ENCODE measurements at regions not wholly inside any gene's neighbourhood (a gene's known extent, or its start where the extent isn't known, plus 50 kb on each side); places are given as distances from the start of the nearest gene placed in this dataset.

DNA sequence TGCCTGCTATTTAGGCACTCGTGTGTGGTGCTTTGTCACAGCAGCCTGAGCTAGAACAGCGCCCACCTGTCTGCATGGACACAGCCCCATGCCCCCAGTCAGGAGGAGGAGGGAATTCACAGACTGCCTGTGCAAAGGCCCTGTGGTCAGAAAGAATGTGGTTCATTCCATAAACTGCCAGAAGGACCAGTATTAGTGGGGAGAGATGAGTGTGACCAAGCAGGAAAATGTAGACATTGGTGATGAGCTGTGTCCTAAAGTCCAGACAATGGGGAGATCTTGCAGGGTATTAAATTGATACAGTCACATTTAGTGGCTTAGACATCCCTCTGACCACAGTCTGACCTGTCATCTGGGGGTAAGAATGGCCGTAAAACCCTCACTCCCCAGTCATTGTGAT, 83.7 kb upstream of the LINC01488 start:
- DNase-seq (ENCODE audit: insufficient read length, low spot score) (no peak), FAIRE-seq (no peak)

DNA sequence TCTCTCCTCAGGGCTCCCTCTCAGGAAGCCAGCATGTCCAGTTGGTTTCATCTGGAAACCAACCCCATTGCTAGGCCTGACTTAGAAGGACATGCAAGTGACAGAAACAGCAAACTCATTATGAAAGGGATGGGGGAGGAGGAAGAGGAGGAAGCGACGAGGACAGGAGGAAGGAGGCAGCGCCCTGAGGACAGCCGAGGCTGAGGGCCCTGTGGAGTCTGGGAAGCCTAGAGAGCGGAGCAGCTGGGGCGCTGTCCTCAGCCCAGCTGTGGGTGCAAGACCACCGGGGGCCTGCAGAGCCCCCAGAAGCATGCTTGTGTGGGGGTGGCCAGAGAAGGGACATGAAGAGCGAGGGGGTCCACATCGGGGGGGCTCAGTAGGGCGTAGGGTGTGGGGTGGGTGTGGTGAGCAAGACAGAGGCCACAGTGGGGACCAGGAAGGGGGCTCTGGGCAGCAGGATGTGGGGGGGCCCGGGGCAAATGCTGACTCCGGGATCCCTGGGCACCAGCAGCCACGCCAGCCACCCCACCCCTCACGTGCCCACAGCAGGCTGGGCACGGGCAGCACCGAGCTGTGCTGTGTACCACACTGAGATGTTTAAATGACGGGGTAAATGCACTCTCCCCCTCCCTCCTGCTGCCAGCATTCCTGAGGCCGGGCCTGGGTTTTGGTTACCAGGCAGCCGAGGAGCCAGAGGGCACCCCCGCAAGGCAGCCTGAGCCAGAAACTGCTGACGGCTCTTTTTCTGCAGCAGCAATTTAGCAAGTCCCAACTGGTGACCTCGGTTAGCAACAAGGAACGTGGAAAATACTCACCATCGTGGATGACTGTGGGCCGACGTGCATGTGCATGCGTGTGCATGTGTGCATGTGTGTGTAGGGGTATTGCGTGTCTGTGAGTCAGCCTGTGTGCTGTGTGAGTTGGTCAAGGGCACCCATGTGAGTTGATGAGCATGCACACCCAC, 82.7 kb upstream of the LINC01488 start:
- DNase-seq (ENCODE audit: insufficient read length, low spot score): no peak
- FAIRE-seq: no peak
- no peak for TF ChIP-seq POLR2A (IDR thresholded peaks at IDR 0.05; ENCODE audit: low read depth, low read length)

More for the DNA sequence above, 83.7 kb upstream of the LINC01488 start:
- TF ChIP-seq POLR2A (IDR thresholded peaks at IDR 0.05; ENCODE audit: low read depth, low read length): no peak

DNA sequence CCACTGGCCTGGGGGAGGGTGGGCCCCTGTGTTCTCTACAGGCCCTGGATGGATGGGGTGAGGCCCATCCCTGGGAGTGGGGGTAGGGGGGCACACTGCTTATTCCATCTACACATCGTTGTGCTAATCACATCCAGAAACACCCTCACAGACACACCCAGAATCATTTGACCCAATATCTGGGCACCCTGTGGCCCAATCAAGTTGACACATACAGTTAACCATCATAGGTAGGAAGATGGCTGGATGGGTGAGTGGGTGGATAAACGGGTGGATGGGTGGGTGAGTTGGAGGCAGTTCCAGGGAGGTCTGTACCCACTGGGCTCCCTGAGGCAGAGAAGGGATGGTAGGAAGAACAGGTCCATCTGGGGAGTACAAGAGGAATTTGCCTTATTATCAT, 81.3 kb upstream of the LINC01488 start:
- no peak for FAIRE-seq
- TF ChIP-seq POLR2A (IDR thresholded peaks at IDR 0.05; ENCODE audit: low read depth, low read length): no peak
- DNase-seq (ENCODE audit: insufficient read length, low spot score): no peak

DNA sequence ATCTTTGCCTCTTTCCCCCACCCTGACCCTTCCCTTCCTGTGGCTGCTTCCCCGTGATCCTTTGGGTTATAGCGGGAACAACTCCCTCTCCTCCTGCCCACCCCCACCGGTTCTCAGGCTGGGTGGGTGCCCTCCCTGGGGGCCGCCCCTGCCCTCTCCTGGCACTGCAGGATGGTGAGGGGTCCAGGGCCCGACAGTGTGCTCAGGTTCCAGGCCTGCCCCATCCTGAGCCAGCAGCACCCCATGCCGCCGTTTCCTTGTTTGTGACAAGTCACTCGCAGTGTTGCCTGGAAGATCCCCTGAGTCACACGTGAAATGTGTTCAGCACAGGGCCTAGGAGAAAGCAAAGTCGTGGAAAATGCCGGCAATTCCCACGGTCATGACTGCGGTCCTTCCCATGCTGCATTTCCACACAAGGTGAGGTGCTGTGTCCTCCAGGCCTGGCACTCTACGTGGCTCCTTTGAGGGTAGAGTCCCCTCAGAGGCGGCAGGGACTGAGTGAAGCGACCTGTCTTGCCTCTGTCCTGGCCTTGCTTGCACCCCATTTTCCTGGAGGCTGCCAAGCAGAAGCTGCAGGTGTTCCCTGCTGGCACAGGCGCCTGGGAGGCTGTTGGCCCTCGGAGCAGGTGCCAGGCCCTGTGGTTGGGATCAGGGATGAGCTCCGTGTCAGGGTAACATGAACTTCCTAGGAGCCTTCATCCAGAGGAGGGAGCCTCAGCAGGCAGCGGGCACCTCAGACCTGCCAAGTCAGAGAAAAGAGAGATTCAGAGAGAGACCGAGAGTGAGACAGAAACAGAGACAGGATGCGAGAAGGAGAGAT, 80.5 kb upstream of the LINC01488 start:
- FAIRE-seq (no peak), DNase-seq (ENCODE audit: insufficient read length, low spot score) (no peak)
- no peak for TF ChIP-seq POLR2A (IDR thresholded peaks at IDR 0.05; ENCODE audit: low read depth, low read length)

DNA sequence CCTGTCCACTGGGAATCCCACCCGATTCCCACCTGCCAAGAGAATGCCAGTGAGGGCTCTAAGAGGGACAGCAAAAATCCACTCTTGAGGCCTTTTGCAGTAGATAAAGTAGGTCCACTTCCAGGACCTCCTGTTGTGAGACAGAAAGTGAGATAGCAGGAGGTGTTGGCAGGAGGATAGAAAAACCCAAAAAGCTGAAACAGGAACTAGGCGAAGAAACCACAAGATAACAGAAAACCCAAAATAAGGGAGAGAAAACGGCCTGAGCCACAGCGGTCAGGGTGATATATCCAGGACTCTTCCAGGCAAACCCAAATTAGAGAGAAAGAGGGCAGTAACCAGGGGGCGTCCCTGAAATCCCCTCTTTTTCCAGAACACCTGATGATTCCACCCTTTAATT, 79.7 kb upstream of the LINC01488 start:
- TF ChIP-seq POLR2A (IDR thresholded peaks at IDR 0.05; ENCODE audit: low read depth, low read length): no peak
- DNase-seq (ENCODE audit: insufficient read length, low spot score): no peak
- FAIRE-seq: no peak

DNA sequence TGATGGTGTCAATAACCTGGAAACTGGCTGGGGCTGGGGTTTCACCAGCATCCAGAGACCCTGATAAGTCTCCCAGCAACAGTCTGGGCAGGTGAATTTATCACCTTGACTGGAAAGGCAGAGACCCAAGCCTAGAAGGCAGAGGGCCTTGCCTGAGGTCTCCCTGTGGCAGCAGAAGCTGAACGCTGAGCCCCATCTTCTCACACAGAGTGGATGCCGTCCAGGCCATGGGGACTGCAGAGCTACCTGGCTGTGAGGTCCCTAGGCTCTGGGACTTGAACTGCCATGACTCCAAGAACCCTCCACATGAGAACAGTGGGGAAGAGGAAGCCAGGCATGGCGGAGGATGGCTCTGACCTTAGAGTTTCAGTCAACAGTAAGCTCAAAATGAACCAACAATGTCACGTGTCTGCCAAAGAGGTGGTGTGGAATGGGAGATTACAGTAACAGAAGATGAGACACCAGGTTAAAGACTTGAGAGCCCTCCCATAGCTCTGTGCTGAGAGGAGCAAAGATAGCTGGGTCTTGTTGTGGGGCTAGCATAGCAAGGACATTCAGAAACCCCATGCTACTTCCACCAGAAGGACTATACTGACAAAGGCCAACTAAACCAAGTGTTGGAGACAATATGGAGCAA, 79.1 kb upstream of the LINC01488 start:
- DNase-seq (ENCODE audit: insufficient read length, low spot score) (no peak), FAIRE-seq (no peak)
- no peak for TF ChIP-seq POLR2A (IDR thresholded peaks at IDR 0.05; ENCODE audit: low read depth, low read length)

DNA sequence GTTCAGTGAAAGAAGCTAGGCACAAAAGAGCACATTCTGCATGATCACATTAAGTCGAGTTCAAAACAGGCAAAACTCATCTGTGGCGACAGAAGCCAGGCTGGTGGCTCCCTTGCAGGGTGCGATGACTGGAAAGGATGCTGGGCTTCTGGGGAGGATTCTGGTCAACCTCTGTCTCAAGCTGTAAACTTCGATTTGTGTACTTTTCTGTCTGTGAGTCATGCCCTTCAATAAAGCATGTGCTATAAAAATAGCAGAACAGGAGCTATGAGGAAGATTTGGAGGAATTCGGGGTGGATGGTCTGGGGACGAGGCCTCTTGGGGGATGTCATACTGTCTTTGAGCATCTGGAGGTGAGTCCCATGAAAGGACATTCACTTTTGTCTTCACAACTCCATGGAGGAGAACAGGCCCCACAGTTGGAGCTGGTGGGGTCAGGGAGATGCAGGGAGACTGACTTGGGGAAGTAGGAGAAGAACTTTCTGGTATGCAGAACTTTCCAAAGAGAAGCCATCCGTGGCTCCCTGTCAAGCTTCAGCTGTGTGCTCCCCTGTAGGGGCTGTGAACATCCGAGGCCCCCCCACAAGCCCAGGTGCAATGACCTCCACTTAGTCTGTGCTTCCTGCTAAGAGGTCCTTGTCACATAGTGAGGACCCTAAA, 77.8 kb upstream of the LINC01488 start:
- DNase-seq (ENCODE audit: insufficient read length, low spot score): no peak
- no peak for TF ChIP-seq POLR2A (IDR thresholded peaks at IDR 0.05; ENCODE audit: low read depth, low read length)
- no peak for FAIRE-seq

DNA sequence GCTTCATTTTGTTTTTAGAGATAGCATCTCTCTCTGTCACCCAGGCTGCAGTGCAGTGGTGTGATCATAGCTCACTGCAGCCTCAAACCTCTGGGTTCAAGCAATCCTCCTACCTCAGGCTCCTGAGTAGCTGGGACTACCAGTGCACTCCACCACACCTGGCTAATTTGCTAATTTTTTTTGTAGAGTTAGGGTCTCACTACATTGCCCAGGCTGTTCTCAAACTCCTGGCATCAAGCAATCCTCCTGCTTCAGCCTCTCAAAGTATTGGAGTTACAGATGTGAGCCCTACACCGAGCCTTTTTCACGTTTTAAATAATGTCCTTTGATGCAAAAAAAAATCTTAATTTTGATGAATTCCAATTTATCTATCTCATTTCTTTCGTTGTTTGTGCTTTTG, 75.4 kb upstream of the LINC01488 start:
- no peak for FAIRE-seq
- TF ChIP-seq POLR2A (IDR thresholded peaks at IDR 0.05; ENCODE audit: low read depth, low read length): no peak
- DNase-seq (ENCODE audit: insufficient read length, low spot score): no peak

DNA sequence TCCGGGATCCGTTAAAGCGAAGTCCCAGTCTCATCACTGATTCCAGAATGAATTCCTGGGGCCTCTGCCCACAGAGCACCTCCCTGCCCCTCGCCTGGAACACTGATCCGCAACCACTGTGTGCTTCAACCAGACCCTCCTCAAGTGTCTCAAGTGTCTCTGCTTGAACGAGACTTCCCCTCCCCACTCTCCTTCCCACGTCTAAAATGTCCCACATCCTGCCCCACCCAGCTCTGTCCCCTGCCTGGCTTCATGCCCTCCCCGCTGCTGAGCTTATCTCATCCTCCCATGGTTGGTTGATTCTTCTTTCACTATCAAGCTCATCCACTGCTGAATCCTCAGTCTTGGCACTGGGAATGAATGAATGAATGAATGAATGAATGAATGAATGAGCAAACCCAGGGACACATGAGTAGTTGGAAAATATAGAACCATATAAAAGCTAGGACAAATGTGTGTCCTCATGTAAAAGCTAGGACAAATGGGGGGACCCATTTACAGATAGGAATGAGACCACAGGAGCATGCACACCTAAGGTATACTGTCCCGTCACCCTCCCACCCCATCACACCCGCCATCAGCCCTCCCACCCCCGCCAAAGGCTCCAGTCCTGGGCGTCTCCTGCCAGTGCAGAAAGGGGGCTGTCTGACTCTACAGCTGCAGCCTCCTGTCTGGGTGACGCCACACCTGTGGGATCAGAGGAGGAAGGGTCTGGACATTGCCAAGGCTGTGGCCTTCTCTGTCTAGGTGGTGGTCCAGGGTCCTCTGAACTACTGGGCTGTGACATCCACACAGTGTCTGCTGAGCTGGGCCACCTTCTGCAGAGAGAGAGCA, 71.4 kb upstream of the LINC01488 start:
- no peak for DNase-seq (ENCODE audit: insufficient read length, low spot score)
- no peak for FAIRE-seq
- no peak for TF ChIP-seq POLR2A (IDR thresholded peaks at IDR 0.05; ENCODE audit: low read depth, low read length)

DNA sequence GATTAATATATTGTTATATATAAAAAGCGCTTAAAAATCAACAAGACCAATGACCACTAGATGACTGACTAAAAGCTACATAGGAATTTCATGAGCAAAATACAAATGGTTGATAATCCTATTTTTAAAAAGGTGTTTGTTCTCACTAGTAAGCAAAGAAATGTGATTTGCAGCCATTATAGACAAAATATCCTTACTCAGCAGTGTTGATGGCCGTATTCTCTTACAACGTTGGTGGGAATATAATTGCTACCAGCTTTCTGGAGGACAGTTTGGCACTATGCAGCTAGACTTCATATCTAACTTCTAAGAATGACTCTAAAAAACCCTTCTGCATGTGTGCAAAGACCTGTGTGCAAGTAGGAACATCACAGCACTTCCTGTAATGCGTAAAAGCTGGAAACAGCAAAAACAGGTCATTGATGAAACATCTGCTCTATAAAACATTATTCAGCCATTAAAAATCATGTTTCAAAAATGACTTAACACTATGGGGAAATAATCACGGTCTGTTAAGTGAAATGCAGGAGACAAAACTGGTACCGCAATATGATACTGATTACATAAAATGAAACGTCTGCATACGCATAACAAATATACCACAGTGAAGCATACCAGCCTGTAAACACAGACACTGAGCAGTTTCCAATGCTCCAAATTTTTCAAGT, 70.1 kb upstream of the LINC01488 start:
- DNase-seq (ENCODE audit: insufficient read length, low spot score) (no peak), FAIRE-seq (no peak)
- no peak for TF ChIP-seq POLR2A (IDR thresholded peaks at IDR 0.05; ENCODE audit: low read depth, low read length)

DNA sequence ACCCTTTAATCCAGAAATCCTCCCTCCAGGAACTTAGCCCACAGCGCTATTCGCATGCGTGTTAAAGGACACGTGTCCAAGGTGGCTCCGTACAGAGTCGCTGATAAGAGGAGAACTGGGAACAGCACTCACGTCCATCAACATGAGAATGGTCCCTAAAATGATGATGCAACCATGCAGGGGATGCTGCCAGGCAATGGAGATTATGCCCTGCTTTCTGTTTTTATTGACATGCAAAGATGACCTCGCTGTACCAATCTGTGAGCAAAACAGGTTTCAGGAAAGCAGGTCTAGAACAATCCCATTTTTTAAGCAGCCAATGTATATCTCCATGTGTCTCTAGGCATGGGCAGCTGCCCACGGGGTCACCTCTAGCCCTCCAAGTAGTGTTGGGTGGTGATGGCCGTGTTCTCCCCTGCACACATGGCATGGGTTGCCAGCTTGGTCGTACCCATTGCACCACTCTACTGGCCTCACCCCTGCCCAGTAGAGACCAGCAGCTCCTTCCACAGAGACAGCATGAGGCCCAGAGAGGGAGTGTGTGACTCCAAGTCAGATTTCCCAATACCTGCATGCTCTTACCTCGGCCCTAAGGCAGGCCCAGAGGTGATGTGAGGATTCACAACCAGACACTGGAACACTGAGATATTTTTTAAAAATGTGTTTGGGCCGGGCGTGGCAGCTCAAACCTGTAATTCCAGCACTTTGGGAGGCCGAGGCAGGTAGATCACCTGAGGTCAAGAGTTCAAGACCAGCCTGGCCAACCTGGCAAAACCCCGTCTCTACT, 68.3 kb upstream of the LINC01488 start:
- FAIRE-seq (no peak), DNase-seq (ENCODE audit: insufficient read length, low spot score) (no peak)
- no peak for TF ChIP-seq POLR2A (IDR thresholded peaks at IDR 0.05; ENCODE audit: low read depth, low read length)

DNA sequence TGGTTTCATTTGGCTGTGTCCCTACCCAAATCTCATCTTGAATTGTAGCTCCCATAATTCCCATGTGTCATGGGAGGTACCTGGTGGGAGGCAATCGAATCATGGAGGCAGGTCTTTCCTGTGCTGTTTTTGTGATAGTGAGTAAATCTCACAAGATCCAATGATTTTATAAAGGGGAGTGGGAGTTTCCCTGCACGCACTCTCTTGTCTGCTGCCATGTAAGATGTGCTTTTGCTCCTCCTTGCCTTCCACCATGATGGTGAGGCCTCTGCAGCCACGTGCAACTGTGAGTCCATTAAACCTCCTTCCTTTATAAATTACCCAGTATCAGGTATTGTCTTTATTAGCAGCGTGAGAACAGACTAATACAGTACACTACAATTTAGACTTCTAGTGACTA, 67.5 kb upstream of the LINC01488 start:
- DNase-seq (ENCODE audit: insufficient read length, low spot score): no peak

More for the DNA sequence above, 67.5 kb upstream of the LINC01488 start:
- no peak for TF ChIP-seq POLR2A (IDR thresholded peaks at IDR 0.05; ENCODE audit: low read depth, low read length)
- FAIRE-seq: no peak
